ENCODE measurements at regions not wholly inside any gene's neighbourhood (a gene's known extent, or its start where the extent isn't known, plus 50 kb on each side); places are given as distances from the start of the nearest gene placed in this dataset.

DNA sequence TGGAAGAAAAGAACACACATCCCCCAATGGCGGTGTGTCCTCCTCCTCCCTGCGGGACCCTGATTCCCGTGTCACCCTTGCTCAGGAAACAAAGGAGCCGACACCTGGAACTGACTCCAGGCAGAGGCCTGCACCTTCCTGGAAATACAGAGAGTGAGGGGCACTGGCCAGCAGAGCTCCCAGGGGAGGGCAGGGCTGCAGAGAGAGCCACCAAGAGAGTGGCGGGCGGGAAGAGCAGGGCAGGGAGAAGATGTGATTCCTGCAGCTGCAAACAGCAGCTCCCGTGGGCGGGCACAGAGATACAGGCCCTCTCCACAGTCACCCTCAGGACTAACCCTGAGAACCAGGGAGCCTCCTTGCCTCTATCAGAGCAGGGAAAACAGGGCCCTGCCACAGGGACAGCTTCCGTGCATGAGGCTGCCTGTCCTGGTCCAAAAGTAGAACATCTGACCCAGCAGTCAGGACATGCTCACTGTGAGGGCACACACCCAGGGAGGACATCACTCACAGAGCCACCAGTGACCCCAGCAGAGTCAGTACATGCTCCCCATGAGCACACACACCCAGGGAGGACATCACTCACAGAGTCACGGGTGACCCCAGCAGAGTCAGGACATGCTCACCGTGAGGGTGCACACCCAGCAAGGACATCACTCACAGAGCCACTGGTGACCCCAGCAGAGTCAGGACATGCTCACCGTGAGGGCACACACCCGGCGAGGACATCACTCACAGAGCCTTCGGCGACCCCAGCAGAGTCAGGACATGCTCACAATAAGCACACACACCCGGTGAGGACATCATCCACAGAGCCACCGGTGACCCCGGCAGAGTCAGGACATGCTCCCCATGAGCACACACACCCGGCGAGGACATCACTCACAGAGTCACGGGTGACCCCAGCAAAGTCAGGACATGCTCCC, 193.1 kb downstream of the DLL1 start:
- TF ChIP-seq FOS (IDR thresholded peaks at IDR 0.05; ENCODE audit: borderline replicate concordance, insufficient read depth, low read length) (no peak), EZH2 (IDR thresholded peaks at IDR 0.05; ENCODE audit: borderline replicate concordance, low read depth, low read length, severe bottlenecking) (no peak)
- TF ChIP-seq, protein P1, sequence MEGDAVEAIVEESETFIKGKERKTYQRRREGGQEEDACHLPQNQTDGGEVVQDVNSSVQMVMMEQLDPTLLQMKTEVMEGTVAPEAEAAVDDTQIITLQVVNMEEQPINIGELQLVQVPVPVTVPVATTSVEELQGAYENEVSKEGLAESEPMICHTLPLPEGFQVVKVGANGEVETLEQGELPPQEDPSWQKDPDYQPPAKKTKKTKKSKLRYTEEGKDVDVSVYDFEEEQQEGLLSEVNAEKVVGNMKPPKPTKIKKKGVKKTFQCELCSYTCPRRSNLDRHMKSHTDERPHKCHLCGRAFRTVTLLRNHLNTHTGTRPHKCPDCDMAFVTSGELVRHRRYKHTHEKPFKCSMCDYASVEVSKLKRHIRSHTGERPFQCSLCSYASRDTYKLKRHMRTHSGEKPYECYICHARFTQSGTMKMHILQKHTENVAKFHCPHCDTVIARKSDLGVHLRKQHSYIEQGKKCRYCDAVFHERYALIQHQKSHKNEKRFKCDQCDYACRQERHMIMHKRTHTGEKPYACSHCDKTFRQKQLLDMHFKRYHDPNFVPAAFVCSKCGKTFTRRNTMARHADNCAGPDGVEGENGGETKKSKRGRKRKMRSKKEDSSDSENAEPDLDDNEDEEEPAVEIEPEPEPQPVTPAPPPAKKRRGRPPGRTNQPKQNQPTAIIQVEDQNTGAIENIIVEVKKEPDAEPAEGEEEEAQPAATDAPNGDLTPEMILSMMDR (IDR thresholded peaks at IDR 0.05; ENCODE audit: extremely low read depth in 1 of 2, insufficient read depth in 1 of 2, low read depth in 1 of 2, low read length in 2 of 2), result no peak
